Smooth muscle cell (in vitro differentiated cells): ENCODE measurements at regions not wholly inside any gene's neighbourhood (a gene's known extent, or its start where the extent isn't known, plus 50 kb on each side); places are given as distances from the start of the nearest gene placed in this dataset.

Experiments used
- DNase-seq: peaks from one replicate; lab custom pipeline; 2025; ENCODE audit not compliant: unreplicated experiment; lab: John Stamatoyannopoulos, UW
- H2AFZ ChIP-seq: fragments of 200-600 bp; sonication (generic); 2 replicates; pipeline ENCODE4 v1.6.0; 2016; ENCODE audit warnings: antibody characterized with exemption, low read depth, mild to moderate bottlenecking
- H3F3A ChIP-seq: fragments of 200-600 bp; sonication (generic); 2 replicates; pipeline ENCODE4 v1.6.0; 2017; ENCODE audit warnings: antibody characterized with exemption, low read depth
- H3K27ac ChIP-seq: fragments of 200-600 bp; sonication (generic); 2 replicates; pipeline ENCODE4 v1.5.1; 2016; ENCODE audit warnings: low read depth, mild to moderate bottlenecking
- H3K27me3 ChIP-seq: fragments of 200-600 bp; sonication (generic); 2 replicates; pipeline ENCODE4 v1.6.1; 2016; ENCODE audit warnings: low read depth, mild to moderate bottlenecking
- H3K36me3 ChIP-seq: fragments of 200-600 bp; sonication (generic); 2 replicates; pipeline ENCODE4 v1.5.1; 2016; ENCODE audit warnings: low read depth
- H3K4me1 ChIP-seq: fragments of 200-600 bp; sonication (generic); 2 replicates; pipeline ENCODE4 v1.5.1; 2016; ENCODE audit warnings: low read depth
- H3K4me2 ChIP-seq: fragments of 200-600 bp; sonication (generic); 2 replicates; pipeline ENCODE4 v1.6.0; 2016; ENCODE audit warnings: mild to moderate bottlenecking
- H3K4me3 ChIP-seq: fragments of 200-600 bp; sonication (generic); 2 replicates; pipeline ENCODE4 v1.5.1; 2016; ENCODE audit warnings: mild to moderate bottlenecking
- H3K79me2 ChIP-seq: fragments of 200-600 bp; sonication (generic); 2 replicates; pipeline ENCODE4 v1.6.0; 2016; ENCODE audit warnings: low read depth, mild to moderate bottlenecking
- H3K9ac ChIP-seq: fragments of 200-600 bp; sonication (generic); 2 replicates; pipeline ENCODE4 v1.6.0; 2016; ENCODE audit warnings: low read depth
- H3K9me3 ChIP-seq: fragments of 200-600 bp; sonication (generic); replicated peaks from 2 replicates; pipeline ENCODE4 v1.5.1; 2016; ENCODE audit warnings: low read depth
- H4K20me1 ChIP-seq: fragments of 200-600 bp; sonication (generic); 2 replicates; pipeline ENCODE4 v1.6.0; 2016; ENCODE audit warnings: low read depth
- WGBS: methylation state at CpG from one replicate; pipeline ENCODE4 v1.1.7; 2016; ENCODE audit warnings: low lambda C conversion rate; 5-methylcytosine and 5-hydroxymethylcytosine counted together
- TF ChIP-seq, protein P1 (sequence below): fragments of 200-600 bp; sonication (generic); IDR thresholded peaks from 2 replicates; pipeline ENCODE4 v1.5.1; 2017; ENCODE audit warnings: borderline replicate concordance, mild to moderate bottlenecking, antibody characterized with exemption; ENCODE audit not compliant: insufficient read depth, poor library complexity, severe bottlenecking

GRCh38 chr11:38503876-38504275 is 1905.8 kb upstream of the RAG2 start:
- H3K79me2 ChIP-seq = no peaks in the 10 kb centered on the region
- TF ChIP-seq, protein P1, sequence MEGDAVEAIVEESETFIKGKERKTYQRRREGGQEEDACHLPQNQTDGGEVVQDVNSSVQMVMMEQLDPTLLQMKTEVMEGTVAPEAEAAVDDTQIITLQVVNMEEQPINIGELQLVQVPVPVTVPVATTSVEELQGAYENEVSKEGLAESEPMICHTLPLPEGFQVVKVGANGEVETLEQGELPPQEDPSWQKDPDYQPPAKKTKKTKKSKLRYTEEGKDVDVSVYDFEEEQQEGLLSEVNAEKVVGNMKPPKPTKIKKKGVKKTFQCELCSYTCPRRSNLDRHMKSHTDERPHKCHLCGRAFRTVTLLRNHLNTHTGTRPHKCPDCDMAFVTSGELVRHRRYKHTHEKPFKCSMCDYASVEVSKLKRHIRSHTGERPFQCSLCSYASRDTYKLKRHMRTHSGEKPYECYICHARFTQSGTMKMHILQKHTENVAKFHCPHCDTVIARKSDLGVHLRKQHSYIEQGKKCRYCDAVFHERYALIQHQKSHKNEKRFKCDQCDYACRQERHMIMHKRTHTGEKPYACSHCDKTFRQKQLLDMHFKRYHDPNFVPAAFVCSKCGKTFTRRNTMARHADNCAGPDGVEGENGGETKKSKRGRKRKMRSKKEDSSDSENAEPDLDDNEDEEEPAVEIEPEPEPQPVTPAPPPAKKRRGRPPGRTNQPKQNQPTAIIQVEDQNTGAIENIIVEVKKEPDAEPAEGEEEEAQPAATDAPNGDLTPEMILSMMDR = no peak
- H3F3A ChIP-seq = no peaks in the 10 kb centered on the region
- no peaks in the 10 kb centered on the region for H4K20me1 ChIP-seq
- H3K9me3 ChIP-seq = no peaks in the 10 kb centered on the region
- no peaks in the 10 kb centered on the region for H3K27me3 ChIP-seq
- no peak overlapping the region for H3K9ac ChIP-seq
- no peak for DNase-seq
- WGBS = 98% methylated on average over 14 of the region's 14 CpGs
- H3K27ac ChIP-seq = no peak overlapping the region
- H3K4me2 ChIP-seq = no peak overlapping the region
- H3K4me3 ChIP-seq = no peak overlapping the region
- H3K36me3 ChIP-seq = no peaks in the 10 kb centered on the region
- no peaks in the 10 kb centered on the region for H3K4me1 ChIP-seq
- no peak overlapping the region for H2AFZ ChIP-seq

- Histone ChIP-seq H3K9ac (no peak overlapping the region), H3K9me3 (no peaks in the 10 kb centered on the region), H3K79me2 (no peaks in the 10 kb centered on the region), H4K20me1 (no peaks in the 10 kb centered on the region), H3F3A (no peaks in the 10 kb centered on the region), H3K27me3 (no peaks in the 10 kb centered on the region), H3K27ac (no peak overlapping the region), H3K4me2 (no peak overlapping the region), H3K4me3 (no peak overlapping the region), H3K36me3 (no peaks in the 10 kb centered on the region), H3K4me1 (no peaks in the 10 kb centered on the region), H2AFZ (no peak overlapping the region)
- no peak for DNase-seq
- WGBS = 81% methylated on average over 6 of the region's 6 CpGs
- TF ChIP-seq, protein P1 = no peak
Measured at GRCh38 chr11:38498721-38499120, 1900.7 kb upstream of the RAG2 start.

- DNase-seq = no peak
- H3K36me3 ChIP-seq = no peaks in the 10 kb centered on the region
- H3K27me3 ChIP-seq = no peaks in the 10 kb centered on the region
- no peak overlapping the region for H3K9ac ChIP-seq
- H3K9me3 ChIP-seq = no peaks in the 10 kb centered on the region
- no peaks in the 10 kb centered on the region for H3K4me1 ChIP-seq
- H2AFZ ChIP-seq = no peak overlapping the region
- H3F3A ChIP-seq = no peaks in the 10 kb centered on the region
- TF ChIP-seq, protein P1 = no peak
- 92% methylated on average over 2 of the region's 2 CpGs for WGBS
- no peaks in the 10 kb centered on the region for H4K20me1 ChIP-seq
- no peak overlapping the region for H3K4me3 ChIP-seq
- H3K79me2 ChIP-seq = no peaks in the 10 kb centered on the region
- H3K4me2 ChIP-seq = no peak overlapping the region
- H3K27ac ChIP-seq = no peak overlapping the region
Measured at GRCh38 chr11:38491986-38492385, 1894.0 kb upstream of the RAG2 start.

- WGBS = 95% methylated on average over 12 of the region's 12 CpGs
- no peaks in the 10 kb centered on the region for H4K20me1 ChIP-seq
- TF ChIP-seq, protein P1 = no peak
- H3K79me2 ChIP-seq = no peaks in the 10 kb centered on the region
- H3K27ac ChIP-seq = no peak overlapping the region
- H3K4me3 ChIP-seq = no peak overlapping the region
- no peak for DNase-seq
- H3K4me2 ChIP-seq = no peak overlapping the region
- H3K27me3 ChIP-seq = no peaks in the 10 kb centered on the region
- no peaks in the 10 kb centered on the region for H3K4me1 ChIP-seq
- no peaks in the 10 kb centered on the region for H3F3A ChIP-seq
- H2AFZ ChIP-seq = no peak overlapping the region
- H3K9ac ChIP-seq = no peak overlapping the region
- no peaks in the 10 kb centered on the region for H3K36me3 ChIP-seq
- no peaks in the 10 kb centered on the region for H3K9me3 ChIP-seq
Measured at GRCh38 chr11:38481391-38481790, 1883.4 kb upstream of the RAG2 start.
